Esophagus muscularis mucosa (tissue), 4 donors: ENCODE measurements at regions not wholly inside any gene's neighbourhood (a gene's known extent, or its start where the extent isn't known, plus 50 kb on each side); places are given as distances from the start of the nearest gene placed in this dataset.

Source experiments
- DNase-seq: peaks from one replicate; pipeline ENCODE4 v3.0.0-alpha.2; 2017; ENCODE audit errors: extremely low spot score
- H3K27ac ChIP-seq, 4 donors: fragments of 200-600 bp; sonication (generic); replicated peaks in 1 of 4; 1 replicate in 3 of 4; 2 replicates in 1 of 4; pipeline ENCODE4 v1.5.1; 2016 to 2019; ENCODE audit warnings: mild to moderate bottlenecking in 1 of 4
- H3K27me3 ChIP-seq, 4 donors: fragments of 200-600 bp; sonication (generic); one replicate each; pipeline versions ENCODE4 v1.5.1 to v1.6.0; 2016 to 2019
- H3K36me3 ChIP-seq, 4 donors: fragments of 200-600 bp; sonication (generic); one replicate each; pipeline ENCODE4 v1.5.1; 2016 to 2019
- H3K4me1 ChIP-seq, 4 donors: fragments of 200-600 bp; sonication (generic); one replicate each; pipeline ENCODE4 v1.5.1; 2016 to 2019
- H3K4me3 ChIP-seq, 4 donors: fragments of 200-600 bp; sonication (generic); 1 replicate in 2 of 4; 2 replicates in 2 of 4; pipeline ENCODE4 v1.5.1; 2016 to 2019; ENCODE audit warnings: mild to moderate bottlenecking in 4 of 4, moderate library complexity in 1 of 4
- H3K9me3 ChIP-seq, 4 donors: fragments of 200-600 bp; sonication (generic); 1 replicate in 3 of 4; 2 replicates in 1 of 4; pipeline ENCODE4 v1.5.1; 2016 to 2019
- EP300 ChIP-seq: sonication (generic); formaldehyde crosslinking; IDR thresholded peaks from one replicate; pipeline ENCODE4 v1.6.1; 2017; ENCODE audit warnings: antibody characterized with exemption
- POLR2A ChIP-seq: fragments of 450-650 bp; IDR thresholded peaks from one replicate; pipeline ENCODE4 v1.6.1; 2017; ENCODE audit warnings: antibody characterized with exemption, moderate library complexity, mild to moderate bottlenecking, low read depth
- POLR2AphosphoS5 ChIP-seq, 2 donors: sonication (generic); formaldehyde crosslinking; IDR thresholded peaks; one replicate each; pipeline ENCODE4 v1.6.1; 2017; ENCODE audit warnings: antibody characterized with exemption in 2 of 2
- WGBS: methylation state at CpG from one replicate; pipeline ENCODE4 v1.1.5; 2018; 5-methylcytosine and 5-hydroxymethylcytosine counted together
- intact Hi-C: fragments of 100-400 bp; cut with DNase I; formaldehyde crosslinking; loops from one replicate; pipeline ENCODE4 v1.15.1; 2023
- TF ChIP-seq, protein P1 (sequence below), 3 experiments: fragments of 200-600 bp in 2 of 3; fragments of 450-650 bp in 1 of 3; sonication (generic) in 2 of 3; IDR thresholded peaks; one replicate each; pipeline ENCODE4 v1.5.1; 2017 to 2019; ENCODE audit warnings: antibody characterized with exemption in 3 of 3, mild to moderate bottlenecking in 2 of 3, moderate library complexity in 1 of 3

DNA sequence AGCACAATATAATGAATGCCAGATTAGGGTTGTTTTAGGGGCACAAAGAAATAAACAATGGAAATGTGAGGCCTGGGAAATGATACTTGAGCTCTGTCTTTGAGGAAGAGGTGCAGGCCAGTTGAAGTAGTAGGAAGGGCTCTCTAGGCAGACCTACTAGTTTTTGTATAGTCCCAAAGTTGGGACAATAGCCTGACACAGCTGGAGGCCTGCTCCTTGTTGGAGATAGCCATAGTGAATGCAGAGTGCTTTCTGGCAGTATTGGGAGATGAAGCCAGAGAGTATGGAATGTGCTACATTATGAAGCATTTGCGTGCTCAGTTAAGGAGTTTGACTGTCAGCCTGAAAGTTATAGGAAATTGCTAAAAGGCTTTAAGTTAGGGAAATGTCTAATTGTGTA, 251.2 kb upstream of the ZPLD1 start:
- no peak for DNase-seq
- Histone ChIP-seq H3K4me1 (peaks cover 32 to 43% (median 39%) of the 10 kb centered on the region in 4 donors), H3K9me3 (no peaks in the 10 kb centered on the region), H3K27ac (no peak overlapping the region), H3K36me3 (no peaks in the 10 kb centered on the region), H3K4me3 (no peak overlapping the region), H3K27me3 (no peaks in the 10 kb centered on the region)
- intact Hi-C loops = no loop called here
- TF ChIP-seq, protein P1, sequence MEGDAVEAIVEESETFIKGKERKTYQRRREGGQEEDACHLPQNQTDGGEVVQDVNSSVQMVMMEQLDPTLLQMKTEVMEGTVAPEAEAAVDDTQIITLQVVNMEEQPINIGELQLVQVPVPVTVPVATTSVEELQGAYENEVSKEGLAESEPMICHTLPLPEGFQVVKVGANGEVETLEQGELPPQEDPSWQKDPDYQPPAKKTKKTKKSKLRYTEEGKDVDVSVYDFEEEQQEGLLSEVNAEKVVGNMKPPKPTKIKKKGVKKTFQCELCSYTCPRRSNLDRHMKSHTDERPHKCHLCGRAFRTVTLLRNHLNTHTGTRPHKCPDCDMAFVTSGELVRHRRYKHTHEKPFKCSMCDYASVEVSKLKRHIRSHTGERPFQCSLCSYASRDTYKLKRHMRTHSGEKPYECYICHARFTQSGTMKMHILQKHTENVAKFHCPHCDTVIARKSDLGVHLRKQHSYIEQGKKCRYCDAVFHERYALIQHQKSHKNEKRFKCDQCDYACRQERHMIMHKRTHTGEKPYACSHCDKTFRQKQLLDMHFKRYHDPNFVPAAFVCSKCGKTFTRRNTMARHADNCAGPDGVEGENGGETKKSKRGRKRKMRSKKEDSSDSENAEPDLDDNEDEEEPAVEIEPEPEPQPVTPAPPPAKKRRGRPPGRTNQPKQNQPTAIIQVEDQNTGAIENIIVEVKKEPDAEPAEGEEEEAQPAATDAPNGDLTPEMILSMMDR (IDR thresholded peaks at IDR 0.05) = no peak
- no peak for TF ChIP-seq POLR2A
- TF ChIP-seq POLR2AphosphoS5 (IDR thresholded peaks at IDR 0.05) = no peak
- TF ChIP-seq EP300 = no peak
- 100% methylated on average over 1 of the region's 1 CpG for WGBS

DNA sequence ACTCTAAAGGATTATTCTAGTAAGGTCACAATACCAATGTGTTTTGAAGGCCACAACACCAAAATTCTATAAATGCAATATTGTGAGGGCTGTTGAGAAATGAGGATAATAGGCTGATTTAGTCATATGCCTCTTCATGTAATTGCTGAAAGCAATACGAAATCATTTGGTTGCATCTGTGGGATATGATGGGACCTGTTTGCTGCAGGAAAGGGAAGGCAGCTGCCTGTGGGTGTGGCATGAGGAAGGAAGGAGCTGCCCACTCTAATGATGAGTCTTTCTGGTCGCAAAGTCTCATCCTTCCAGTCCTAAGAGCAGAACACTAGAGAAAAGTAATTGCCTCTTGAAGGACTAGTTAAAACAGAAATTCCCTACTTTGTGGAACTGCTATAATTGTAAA, 245.3 kb upstream of the ZPLD1 start:
- Histone ChIP-seq H3K27me3 (no peaks in the 10 kb centered on the region), H3K4me1 (peaks cover 5 to 13% (median 11%) of the 10 kb centered on the region in 4 donors), H3K4me3 (no peak overlapping the region), H3K9me3 (no peaks in the 10 kb centered on the region), H3K27ac (no peak overlapping the region), H3K36me3 (no peaks in the 10 kb centered on the region)
- no peak for DNase-seq
- WGBS = 59% methylated on average over 2 of the region's 2 CpGs
- intact Hi-C loops = no loop called here
- TF ChIP-seq POLR2A = no peak
- TF ChIP-seq, protein P1 (IDR thresholded peaks at IDR 0.05) = no peak
- no peak for TF ChIP-seq EP300
- no peak for TF ChIP-seq POLR2AphosphoS5 (IDR thresholded peaks at IDR 0.05)

DNA sequence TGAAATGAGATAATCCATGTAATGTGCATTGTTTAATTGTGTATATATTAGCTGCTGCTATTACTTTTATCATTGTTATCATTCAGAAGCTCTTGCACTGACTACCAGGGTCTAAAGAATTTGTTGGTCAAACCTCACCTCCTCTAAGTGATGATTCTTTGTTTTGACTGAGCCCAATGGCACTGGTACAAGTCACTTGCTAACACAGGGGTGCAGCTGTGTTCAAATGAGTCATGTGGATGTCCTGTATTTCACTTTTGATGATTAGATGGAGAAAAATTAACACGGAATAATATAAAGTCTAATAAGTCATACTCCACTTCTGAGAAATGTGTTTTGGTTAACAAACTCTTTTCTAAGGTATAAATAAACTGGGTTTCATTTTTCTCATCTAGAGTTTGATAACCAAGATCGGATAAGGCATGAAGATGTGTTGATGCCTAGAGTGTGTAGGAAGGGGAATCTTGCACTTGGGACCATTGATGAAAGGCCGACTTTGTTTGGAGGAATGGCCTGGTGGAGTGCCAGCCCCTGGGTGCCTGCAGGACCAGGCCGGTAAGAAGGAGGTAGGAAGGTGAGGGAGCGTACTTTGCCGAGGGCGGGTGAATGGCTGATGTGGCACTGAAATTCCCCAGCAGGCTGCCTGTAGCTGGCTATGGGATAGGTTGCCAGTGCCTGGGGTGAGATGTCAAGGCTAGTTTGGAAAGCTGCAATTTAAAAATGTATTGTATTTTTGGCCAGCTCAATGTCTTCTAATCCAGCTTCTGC, 244.7 kb upstream of the ZPLD1 start:
- 80% methylated on average over 7 of the region's 7 CpGs for WGBS
- Histone ChIP-seq H3K27ac (peak overlapping the region in 2 of 4 donors; percentile 3 to 21), H3K4me3 (no peak overlapping the region), H3K27me3 (no peaks in the 10 kb centered on the region), H3K9me3 (no peaks in the 10 kb centered on the region), H3K4me1 (peaks cover 5 to 17% (median 12%) of the 10 kb centered on the region in 4 donors), H3K36me3 (no peaks in the 10 kb centered on the region)
- intact Hi-C loops = no loop called here
- no peak for DNase-seq
- TF ChIP-seq, protein P1 (IDR thresholded peaks at IDR 0.05) = no peak
- TF ChIP-seq POLR2A (no peak), POLR2AphosphoS5 (IDR thresholded peaks at IDR 0.05) (no peak), EP300 (no peak)

DNA sequence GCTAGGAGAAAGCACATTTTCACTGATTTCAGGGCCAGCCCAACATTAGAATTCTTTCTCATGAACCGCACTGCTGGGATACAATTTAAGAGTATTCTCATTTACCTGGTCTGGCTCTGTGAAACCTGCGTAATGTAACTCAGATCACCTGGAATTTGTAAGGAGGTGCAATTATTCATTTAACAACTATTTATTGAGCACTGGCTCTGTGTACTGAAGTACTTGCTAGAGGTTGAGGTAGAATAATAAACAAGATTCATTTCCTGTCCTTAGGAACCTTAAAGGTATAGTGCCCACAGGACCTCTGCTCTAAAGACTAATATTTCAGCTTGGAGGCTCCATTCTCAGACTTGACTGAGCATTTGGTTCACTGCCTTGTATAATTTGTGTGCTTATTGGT, 242.2 kb upstream of the ZPLD1 start:
- intact Hi-C loops = no loop called here
- H3K4me3 ChIP-seq = no peak overlapping the region
- H3K9me3 ChIP-seq = no peaks in the 10 kb centered on the region
- peaks cover 5 to 20% (median 14%) of the 10 kb centered on the region in 4 donors for H3K4me1 ChIP-seq
- H3K27me3 ChIP-seq = no peaks in the 10 kb centered on the region
- H3K27ac ChIP-seq = no peak overlapping the region
- TF ChIP-seq, protein P1 (IDR thresholded peaks at IDR 0.05) = no peak
- no peak for TF ChIP-seq POLR2AphosphoS5 (IDR thresholded peaks at IDR 0.05)
- no peak for TF ChIP-seq POLR2A
- no peak for TF ChIP-seq EP300
- 94% methylated on average over 2 of the region's 2 CpGs for WGBS
- no peaks in the 10 kb centered on the region for H3K36me3 ChIP-seq
- DNase-seq = no peak

DNA sequence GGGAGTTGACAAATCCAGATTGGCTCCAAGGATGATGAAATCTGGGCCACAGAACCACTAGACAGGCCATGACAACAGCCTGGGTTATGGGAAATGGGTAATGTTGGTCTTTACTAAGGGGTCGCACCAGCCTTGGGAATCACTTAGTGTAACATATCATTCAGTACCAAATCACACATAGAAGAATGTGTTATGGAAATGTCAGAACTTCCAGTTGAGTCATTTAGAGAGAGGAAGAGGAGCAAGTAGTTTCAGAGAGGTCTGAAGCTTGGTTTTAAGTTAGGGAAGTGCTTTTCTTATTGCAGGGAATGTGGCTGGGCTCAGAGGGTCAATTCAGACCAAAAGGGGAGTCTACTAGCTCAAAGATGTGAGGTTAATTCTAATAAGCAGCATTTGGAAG, 241.6 kb upstream of the ZPLD1 start:
- H3K27ac ChIP-seq = no peak overlapping the region
- H3K27me3 ChIP-seq = no peaks in the 10 kb centered on the region
- H3K9me3 ChIP-seq = no peaks in the 10 kb centered on the region
- H3K4me3 ChIP-seq = no peak overlapping the region
- intact Hi-C loops = no loop called here
- no peaks in the 10 kb centered on the region for H3K36me3 ChIP-seq
- 100% methylated on average over 1 of the region's 1 CpG for WGBS
- DNase-seq = no peak
- TF ChIP-seq EP300 (no peak), POLR2A (no peak), POLR2AphosphoS5 (IDR thresholded peaks at IDR 0.05) (no peak)
- TF ChIP-seq, protein P1 (IDR thresholded peaks at IDR 0.05) = no peak
- H3K4me1 ChIP-seq = peaks cover 5 to 20% (median 14%) of the 10 kb centered on the region in 4 donors
